Astrocyte (in vitro differentiated cells and primary cell): ENCODE measurements at regions not wholly inside any gene's neighbourhood (a gene's known extent, or its start where the extent isn't known, plus 50 kb on each side); places are given as distances from the start of the nearest gene placed in this dataset.

Experiments
- DNase-seq: peaks from one replicate; pipeline ENCODE4 v3.0.0-alpha.2; 2010; ENCODE audit warnings: low read depth
- FAIRE-seq: peaks from 2 replicates; lab custom pipeline; 2011; peaks lifted over from hg19 to GRCh38; lab: Jason Lieb, UNC
- H2AFZ ChIP-seq: 2 replicates; pipeline ENCODE4 v1.6.0; 2012; ENCODE audit warnings: low read depth, low read length, inconsistent platforms
- H3K27ac ChIP-seq: 2 replicates; pipeline ENCODE4 v1.5.1; 2011; ENCODE audit warnings: low read depth, low read length, inconsistent platforms
- H3K27me3 ChIP-seq: 2 replicates; pipeline ENCODE4 v1.6.0; 2011; ENCODE audit warnings: low read length, inconsistent platforms; ENCODE audit not compliant: insufficient read depth
- H3K36me3 ChIP-seq: 2 replicates; pipeline ENCODE4 v1.5.1; 2011; ENCODE audit warnings: low read length, inconsistent platforms; ENCODE audit not compliant: insufficient read depth
- H3K4me1 ChIP-seq: 2 replicates; pipeline ENCODE4 v1.5.1; 2011; ENCODE audit warnings: low read length, inconsistent platforms; ENCODE audit not compliant: insufficient read depth
- H3K4me2 ChIP-seq: 2 replicates; pipeline ENCODE4 v1.6.0; 2012; ENCODE audit warnings: low read length, inconsistent platforms
- H3K4me3 ChIP-seq: 2 replicates; pipeline ENCODE4 v1.5.1; 2011; ENCODE audit warnings: low read depth, mild to moderate bottlenecking, low read length, inconsistent platforms; ENCODE audit not compliant: insufficient read depth
- H3K79me2 ChIP-seq: 2 replicates; pipeline ENCODE4 v1.6.0; 2012; ENCODE audit warnings: mild to moderate bottlenecking, low read length, inconsistent platforms; ENCODE audit not compliant: insufficient read depth
- H3K9ac ChIP-seq: 2 replicates; pipeline ENCODE4 v1.6.0; 2012; ENCODE audit warnings: mild to moderate bottlenecking, low read length, inconsistent platforms
- H3K9me3 ChIP-seq: 2 replicates; pipeline ENCODE4 v1.5.1; 2012; ENCODE audit warnings: low read depth, mild to moderate bottlenecking, low read length, inconsistent platforms; ENCODE audit not compliant: insufficient read depth
- H4K20me1 ChIP-seq: 2 replicates; pipeline ENCODE4 v1.6.0; 2012; ENCODE audit warnings: low read length, inconsistent platforms; ENCODE audit not compliant: insufficient read depth
- H3K27ac Mint-ChIP-seq: one replicate; pipeline ENCODE4 v1.8.0; 2021; ENCODE audit warnings: mild to moderate bottlenecking, mixed read lengths; ENCODE audit not compliant: unreplicated experiment
- H3K27me3 Mint-ChIP-seq: one replicate; pipeline ENCODE4 v1.8.0; 2021; ENCODE audit warnings: low read depth, mixed read lengths; ENCODE audit not compliant: unreplicated experiment
- H3K36me3 Mint-ChIP-seq: one replicate; pipeline ENCODE4 v1.8.0; 2021; ENCODE audit warnings: low read depth, mixed read lengths; ENCODE audit not compliant: unreplicated experiment
- H3K4me1 Mint-ChIP-seq: one replicate; pipeline ENCODE4 v1.8.0; 2021; ENCODE audit warnings: low read depth, mixed read lengths; ENCODE audit not compliant: unreplicated experiment
- H3K4me3 Mint-ChIP-seq: one replicate; pipeline ENCODE4 v1.8.0; 2021; ENCODE audit warnings: mild to moderate bottlenecking, moderate library complexity, mixed read lengths; ENCODE audit not compliant: unreplicated experiment
- H3K9me3 Mint-ChIP-seq: one replicate; pipeline ENCODE4 v1.8.0; 2021; ENCODE audit warnings: mild to moderate bottlenecking, mixed read lengths; ENCODE audit not compliant: unreplicated experiment
- EZH2 ChIP-seq: IDR thresholded peaks from 2 replicates; pipeline ENCODE4 v1.6.1; 2012; ENCODE audit warnings: mild to moderate bottlenecking, low read length, inconsistent platforms; ENCODE audit not compliant: insufficient read depth
- TF ChIP-seq, protein P1 (sequence below): IDR thresholded peaks from 2 replicates; pipeline ENCODE4 v1.5.1; 2011; ENCODE audit warnings: low read depth, mild to moderate bottlenecking, inconsistent platforms, low read length, moderate library complexity; ENCODE audit not compliant: insufficient read depth

DNA sequence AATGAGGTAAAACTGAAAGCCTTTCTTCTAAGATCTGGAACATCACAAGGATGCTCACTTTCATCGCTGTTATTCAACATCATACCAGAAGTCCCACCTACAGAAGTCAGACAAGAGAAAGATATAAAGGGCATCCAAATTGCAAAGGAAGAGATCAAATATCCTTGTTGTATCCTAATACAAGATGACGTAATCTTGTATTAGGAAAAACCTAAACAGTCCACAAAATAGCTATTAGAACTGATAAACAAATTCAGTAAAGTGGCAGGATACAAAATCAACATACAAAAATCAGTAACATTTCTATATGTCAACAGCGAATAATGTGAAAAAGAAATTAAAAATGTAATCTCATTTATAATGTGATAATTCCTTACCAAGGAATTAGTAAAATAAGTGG is 195.1 kb upstream of the CBLB start:
- Histone ChIP-seq H3K4me3 (no peak overlapping the region), H2AFZ (no peak overlapping the region), H3K4me2 (no peak overlapping the region), H3K36me3 (no peaks in the 10 kb centered on the region), H3K27ac (no peak overlapping the region), H3K4me1 (no peaks in the 10 kb centered on the region), H4K20me1 (no peaks in the 10 kb centered on the region), H3K27me3 (no peaks in the 10 kb centered on the region), H3K9ac (no peak overlapping the region), H3K79me2 (no peaks in the 10 kb centered on the region), H3K9me3 (no peaks in the 10 kb centered on the region)
- Mint-ChIP-seq H3K4me3 (no peak overlapping the region), H3K4me1 (no peaks in the 10 kb centered on the region), H3K27ac (no peak overlapping the region), H3K36me3 (no peaks in the 10 kb centered on the region), H3K9me3 (peaks cover 3% of the 10 kb centered on the region), H3K27me3 (no peaks in the 10 kb centered on the region)
- FAIRE-seq (no peak), DNase-seq (no peak)
- TF ChIP-seq, protein P1, sequence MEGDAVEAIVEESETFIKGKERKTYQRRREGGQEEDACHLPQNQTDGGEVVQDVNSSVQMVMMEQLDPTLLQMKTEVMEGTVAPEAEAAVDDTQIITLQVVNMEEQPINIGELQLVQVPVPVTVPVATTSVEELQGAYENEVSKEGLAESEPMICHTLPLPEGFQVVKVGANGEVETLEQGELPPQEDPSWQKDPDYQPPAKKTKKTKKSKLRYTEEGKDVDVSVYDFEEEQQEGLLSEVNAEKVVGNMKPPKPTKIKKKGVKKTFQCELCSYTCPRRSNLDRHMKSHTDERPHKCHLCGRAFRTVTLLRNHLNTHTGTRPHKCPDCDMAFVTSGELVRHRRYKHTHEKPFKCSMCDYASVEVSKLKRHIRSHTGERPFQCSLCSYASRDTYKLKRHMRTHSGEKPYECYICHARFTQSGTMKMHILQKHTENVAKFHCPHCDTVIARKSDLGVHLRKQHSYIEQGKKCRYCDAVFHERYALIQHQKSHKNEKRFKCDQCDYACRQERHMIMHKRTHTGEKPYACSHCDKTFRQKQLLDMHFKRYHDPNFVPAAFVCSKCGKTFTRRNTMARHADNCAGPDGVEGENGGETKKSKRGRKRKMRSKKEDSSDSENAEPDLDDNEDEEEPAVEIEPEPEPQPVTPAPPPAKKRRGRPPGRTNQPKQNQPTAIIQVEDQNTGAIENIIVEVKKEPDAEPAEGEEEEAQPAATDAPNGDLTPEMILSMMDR, result no peak
- TF ChIP-seq EZH2, result no peak

DNA sequence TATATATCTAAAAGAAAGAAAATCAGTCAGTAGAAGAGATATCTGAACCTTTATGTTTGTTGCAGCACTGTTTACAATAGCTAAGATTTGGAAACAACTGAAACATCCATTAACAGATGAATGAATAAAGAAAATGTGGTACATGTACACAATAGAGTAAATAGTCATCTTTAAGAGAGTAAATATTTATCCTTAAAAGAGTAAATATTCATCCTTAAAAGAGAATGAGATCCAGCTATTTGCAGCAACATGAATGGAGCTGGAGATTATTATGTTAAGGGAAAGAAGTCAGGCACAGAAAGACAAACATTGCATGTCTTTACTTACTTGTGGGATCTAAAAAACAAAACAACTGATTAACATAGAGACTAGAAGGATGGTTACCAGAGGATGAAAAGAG is 197.0 kb upstream of the CBLB start:
- Histone ChIP-seq H3K36me3 (no peaks in the 10 kb centered on the region), H3K27me3 (no peaks in the 10 kb centered on the region), H3K9ac (no peak overlapping the region), H3K79me2 (no peaks in the 10 kb centered on the region), H3K9me3 (no peaks in the 10 kb centered on the region), H2AFZ (no peak overlapping the region), H3K27ac (no peak overlapping the region), H3K4me2 (no peak overlapping the region), H3K4me3 (no peak overlapping the region), H4K20me1 (no peaks in the 10 kb centered on the region), H3K4me1 (no peaks in the 10 kb centered on the region)
- H3K27ac Mint-ChIP-seq, result no peak overlapping the region
- H3K4me1 Mint-ChIP-seq, result no peaks in the 10 kb centered on the region
- TF ChIP-seq EZH2, result no peak
- DNase-seq (no peak), FAIRE-seq (peak; percentile 34)
- H3K9me3 Mint-ChIP-seq, result peaks cover 2% of the 10 kb centered on the region
- H3K4me3 Mint-ChIP-seq, result no peak overlapping the region
- no peaks in the 10 kb centered on the region for H3K27me3 Mint-ChIP-seq
- no peaks in the 10 kb centered on the region for H3K36me3 Mint-ChIP-seq

DNA sequence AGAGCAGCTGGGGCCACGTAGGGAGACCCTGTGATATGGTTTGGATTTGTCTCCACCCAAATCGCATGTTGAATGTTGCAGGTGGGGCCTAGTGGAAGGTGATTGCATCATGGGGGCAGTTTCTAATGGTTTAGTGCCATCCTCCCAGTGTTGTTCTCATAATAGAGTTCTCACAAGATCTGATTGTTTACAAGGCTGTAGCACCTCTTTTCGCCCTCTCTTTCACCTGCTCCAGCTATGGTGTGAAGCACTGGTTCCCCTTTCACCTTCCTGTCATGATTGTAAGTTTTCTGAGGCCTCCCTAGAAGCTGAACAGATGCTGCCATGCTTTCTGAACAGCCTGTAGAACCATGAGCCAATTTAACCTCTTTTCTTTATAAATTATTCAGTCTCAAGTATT is 198.9 kb upstream of the CBLB start:
- peaks cover 2% of the 10 kb centered on the region for H3K36me3 Mint-ChIP-seq
- Histone ChIP-seq H3K27me3 (no peaks in the 10 kb centered on the region), H2AFZ (no peak overlapping the region), H3K9me3 (no peaks in the 10 kb centered on the region), H3K4me3 (no peak overlapping the region), H3K4me2 (no peak overlapping the region), H3K79me2 (no peaks in the 10 kb centered on the region), H4K20me1 (no peaks in the 10 kb centered on the region), H3K4me1 (no peaks in the 10 kb centered on the region), H3K36me3 (no peaks in the 10 kb centered on the region), H3K27ac (no peak overlapping the region), H3K9ac (no peak overlapping the region)
- H3K4me1 Mint-ChIP-seq, result no peaks in the 10 kb centered on the region
- DNase-seq (no peak), FAIRE-seq (no peak)
- TF ChIP-seq, protein P1, result no peak
- TF ChIP-seq EZH2, result no peak
- H3K9me3 Mint-ChIP-seq, result peaks cover 3% of the 10 kb centered on the region
- H3K4me3 Mint-ChIP-seq, result no peak overlapping the region
- no peaks in the 10 kb centered on the region for H3K27me3 Mint-ChIP-seq
- H3K27ac Mint-ChIP-seq, result no peak overlapping the region
